Activated CD8-positive, alpha-beta T cell treated with anti-CD3 and anti-CD28 coated beads, Interleukin-2, amount 10 ng/mL, durations not matched to agents 7 days and 5 days (primary cell): ENCODE measurements at regions not wholly inside any gene's neighbourhood (a gene's known extent, or its start where the extent isn't known, plus 50 kb on each side); places are given as distances from the start of the nearest gene placed in this dataset.
"Not testable (repeated sequence)": the region's sequence is repeated elsewhere in the genome, so short reads cannot be mapped to it uniquely, and the experiment has no call there.

Experiments used
- ATAC-seq: fragments of 150-1000 bp; cut with Tn5 transposase; one replicate; pipeline ENCODE4 v1.10.0; 2021; ENCODE audit warnings: moderate library complexity
- CTCF ChIA-PET: fragments of 350-600 bp; sonication (Branson Sonifier 250); formaldehyde crosslinking; loops from one replicate; lab custom pipeline; 2021; ENCODE audit warnings: antibody characterized with exemption; lab: Charles Lee
- POLR2A ChIA-PET: fragments of 350-600 bp; sonication (Branson Sonifier 250); formaldehyde crosslinking; loops from one replicate; lab custom pipeline; 2021; ENCODE audit warnings: antibody characterized with exemption; lab: Charles Lee
- DNase-seq: peaks from one replicate; pipeline ENCODE4 v3.0.0-alpha.2; 2020
- H3K27ac Mint-ChIP-seq: one replicate; pipeline ENCODE4 v1.8.0; 2021; ENCODE audit warnings: mild to moderate bottlenecking, mixed read lengths
- H3K27me3 Mint-ChIP-seq: one replicate; pipeline ENCODE4 v1.8.0; 2021; ENCODE audit warnings: low read depth, mixed read lengths
- H3K36me3 Mint-ChIP-seq: one replicate; pipeline ENCODE4 v1.8.0; 2021; ENCODE audit warnings: low read depth, mixed read lengths
- H3K4me1 Mint-ChIP-seq: one replicate; pipeline ENCODE4 v1.8.0; 2021; ENCODE audit warnings: low read depth, mixed read lengths
- H3K4me3 Mint-ChIP-seq: one replicate; pipeline ENCODE4 v1.8.0; 2021; ENCODE audit warnings: mild to moderate bottlenecking, mixed read lengths
- H3K9me3 Mint-ChIP-seq: one replicate; pipeline ENCODE4 v1.8.0; 2022; ENCODE audit warnings: mixed read lengths; ENCODE audit not compliant: insufficient read depth

- DNase-seq: peak; percentile 34
- ChIA-PET POLR2A (no interaction called here), CTCF (interaction anchor here (0.6 to 1.6 kb wide), 5 partner anchors 9 to 825 kb away, joined by 3 to 10 read pairs (median 5); no protein-coding TSS in a partner anchor)
- Mint-ChIP-seq H3K9me3 (no peaks in the 10 kb centered on the region), H3K4me1 (no peaks in the 10 kb centered on the region), H3K36me3 (no peaks in the 10 kb centered on the region), H3K27ac (no peak overlapping the region), H3K27me3 (peaks cover 14% of the 10 kb centered on the region), H3K4me3 (no peak overlapping the region)
- no peak for ATAC-seq
Observed at GRCh38 chr3:137121704-137122314, 164.0 kb downstream of the IL20RB start.

DNA sequence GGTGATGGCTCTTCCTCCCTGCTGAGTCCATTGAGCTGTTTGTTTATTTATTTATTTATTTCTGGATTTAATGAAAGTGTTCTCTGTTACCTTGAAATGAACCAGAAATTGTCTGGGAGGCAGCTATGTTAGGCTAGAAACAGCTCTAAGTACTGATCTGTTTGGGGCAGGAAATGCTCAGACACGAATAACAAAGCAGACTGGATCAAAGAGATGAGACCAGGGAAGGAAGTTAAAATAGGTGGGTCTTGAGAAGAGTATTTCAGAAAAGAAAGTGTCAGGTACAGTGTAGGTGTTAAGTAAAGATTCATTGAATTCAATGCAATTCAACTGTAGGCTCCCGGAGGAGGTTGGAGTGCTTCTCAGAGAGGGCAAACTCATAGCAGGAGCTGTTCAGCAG is 173.3 kb downstream of the IL20RB start:
- POLR2A ChIA-PET: no interaction called here

GRCh38 chr3:137134431-137134830 is 176.6 kb downstream of the IL20RB start:
- H3K27me3 Mint-ChIP-seq: no peaks in the 10 kb centered on the region
- CTCF ChIA-PET: interaction anchor here (0.9 kb wide), 1 partner anchor 10 kb away, joined by 3 read pairs; no protein-coding TSS in a partner anchor
- ATAC-seq: no peak
- no peaks in the 10 kb centered on the region for H3K36me3 Mint-ChIP-seq
- no peak for DNase-seq
- POLR2A ChIA-PET: no interaction called here
- H3K4me3 Mint-ChIP-seq: no peak overlapping the region
- no peaks in the 10 kb centered on the region for H3K9me3 Mint-ChIP-seq
- no peak overlapping the region for H3K27ac Mint-ChIP-seq
- H3K4me1 Mint-ChIP-seq: peaks cover 6% of the 10 kb centered on the region

More for the DNA sequence above, 173.3 kb downstream of the IL20RB start:
- ATAC-seq (no peak), DNase-seq (no peak)
- Mint-ChIP-seq H3K27ac (no peak overlapping the region), H3K9me3 (no peaks in the 10 kb centered on the region), H3K4me1 (peaks cover 6% of the 10 kb centered on the region), H3K4me3 (no peak overlapping the region), H3K36me3 (no peaks in the 10 kb centered on the region), H3K27me3 (no peaks in the 10 kb centered on the region)
- CTCF ChIA-PET: interaction anchor here (1.4 kb wide), 1 partner anchor 9 kb away, joined by 3 read pairs; no protein-coding TSS in a partner anchor

GRCh38 chr3:137148406-137148805 is 190.6 kb downstream of the IL20RB start:
- no peak overlapping the region for H3K27ac Mint-ChIP-seq
- H3K9me3 Mint-ChIP-seq: no peaks in the 10 kb centered on the region
- H3K4me3 Mint-ChIP-seq: no peak overlapping the region
- ATAC-seq (no peak), DNase-seq (no peak)
- POLR2A ChIA-PET: no interaction called here
- CTCF ChIA-PET: no interaction called here
- H3K36me3 Mint-ChIP-seq: no peaks in the 10 kb centered on the region
- H3K27me3 Mint-ChIP-seq: peaks cover 5% of the 10 kb centered on the region
- no peaks in the 10 kb centered on the region for H3K4me1 Mint-ChIP-seq

DNA sequence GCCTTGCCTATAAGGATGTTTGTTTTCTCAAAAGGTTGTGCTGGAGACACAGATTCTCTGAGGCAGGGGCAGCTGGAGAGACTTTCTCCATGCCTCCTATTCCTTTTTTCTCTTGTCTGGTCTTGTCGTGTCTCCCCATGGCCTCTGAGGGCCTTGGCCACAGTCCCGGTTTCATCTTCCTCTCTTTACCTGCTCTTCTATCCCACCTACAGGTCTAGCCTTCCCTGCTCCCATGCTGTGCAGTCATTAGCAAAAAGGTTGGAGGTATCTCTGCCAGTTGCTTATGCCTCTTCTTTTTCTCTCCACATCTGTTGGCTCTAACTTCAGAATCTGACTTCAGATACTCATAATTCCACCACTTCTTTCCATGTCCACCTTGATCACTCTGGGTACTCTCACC is 191.1 kb downstream of the IL20RB start:
- Mint-ChIP-seq H3K27me3 (peaks cover 2% of the 10 kb centered on the region), H3K4me3 (no peak overlapping the region), H3K9me3 (no peaks in the 10 kb centered on the region), H3K36me3 (no peaks in the 10 kb centered on the region), H3K4me1 (no peaks in the 10 kb centered on the region), H3K27ac (no peak overlapping the region)
- ATAC-seq (no peak), DNase-seq (no peak)
- CTCF ChIA-PET: interaction anchor here (0.8 kb wide), 1 partner anchor 116 kb away, joined by 3 read pairs; no protein-coding TSS in a partner anchor
- POLR2A ChIA-PET: no interaction called here

DNA sequence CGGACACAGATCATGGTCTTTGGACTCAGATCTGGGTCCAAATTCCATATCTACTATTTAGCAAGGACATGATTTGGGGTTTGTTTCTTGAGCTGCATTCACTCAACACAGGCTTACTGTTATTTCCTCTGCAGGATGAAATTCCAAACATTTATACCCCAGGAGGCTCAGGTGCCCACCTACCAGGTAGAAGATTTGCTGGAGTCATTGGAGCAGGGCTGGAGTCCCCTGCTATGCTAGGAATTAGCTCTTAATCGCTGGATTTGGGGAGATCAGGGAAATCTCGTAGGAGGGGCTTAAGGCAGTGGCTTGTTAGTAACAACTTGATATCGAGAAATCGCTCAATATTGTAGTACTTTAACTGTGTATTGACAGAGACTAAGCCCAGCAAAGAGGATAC is 193.0 kb downstream of the IL20RB start:
- H3K36me3 Mint-ChIP-seq: no peaks in the 10 kb centered on the region
- H3K4me3 Mint-ChIP-seq: no peak overlapping the region
- no peaks in the 10 kb centered on the region for H3K9me3 Mint-ChIP-seq
- H3K27me3 Mint-ChIP-seq: peaks cover 5% of the 10 kb centered on the region
- DNase-seq (no peak), ATAC-seq (no peak)
- no peaks in the 10 kb centered on the region for H3K4me1 Mint-ChIP-seq
- no peak overlapping the region for H3K27ac Mint-ChIP-seq
- POLR2A ChIA-PET: no interaction called here
- CTCF ChIA-PET: no interaction called here

DNA sequence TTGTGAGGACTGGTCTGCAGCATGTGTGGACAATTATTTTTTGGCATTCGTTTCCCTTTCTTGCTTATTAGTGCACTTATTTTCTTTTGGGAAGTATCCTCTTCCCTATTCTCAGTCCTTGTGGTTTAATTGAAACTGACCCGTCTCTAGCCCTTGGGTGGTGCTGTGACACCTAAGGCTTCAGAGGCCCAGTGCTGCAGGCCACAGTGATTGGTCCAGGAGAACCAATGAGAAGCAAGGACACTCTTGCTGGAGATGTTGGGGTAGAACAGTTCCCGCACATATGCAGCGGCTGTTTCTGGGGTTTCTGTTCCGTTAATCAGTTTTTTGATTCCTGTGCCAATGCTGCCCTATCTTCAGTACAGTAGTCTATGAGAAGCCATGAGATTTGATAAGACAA is 195.3 kb downstream of the IL20RB start:
- H3K27ac Mint-ChIP-seq, H3K4me3 Mint-ChIP-seq, CTCF ChIA-PET, H3K27me3 Mint-ChIP-seq, H3K4me1 Mint-ChIP-seq, ATAC-seq, H3K9me3 Mint-ChIP-seq, H3K36me3 Mint-ChIP-seq, POLR2A ChIA-PET, DNase-seq: not testable (repeated sequence)

DNA sequence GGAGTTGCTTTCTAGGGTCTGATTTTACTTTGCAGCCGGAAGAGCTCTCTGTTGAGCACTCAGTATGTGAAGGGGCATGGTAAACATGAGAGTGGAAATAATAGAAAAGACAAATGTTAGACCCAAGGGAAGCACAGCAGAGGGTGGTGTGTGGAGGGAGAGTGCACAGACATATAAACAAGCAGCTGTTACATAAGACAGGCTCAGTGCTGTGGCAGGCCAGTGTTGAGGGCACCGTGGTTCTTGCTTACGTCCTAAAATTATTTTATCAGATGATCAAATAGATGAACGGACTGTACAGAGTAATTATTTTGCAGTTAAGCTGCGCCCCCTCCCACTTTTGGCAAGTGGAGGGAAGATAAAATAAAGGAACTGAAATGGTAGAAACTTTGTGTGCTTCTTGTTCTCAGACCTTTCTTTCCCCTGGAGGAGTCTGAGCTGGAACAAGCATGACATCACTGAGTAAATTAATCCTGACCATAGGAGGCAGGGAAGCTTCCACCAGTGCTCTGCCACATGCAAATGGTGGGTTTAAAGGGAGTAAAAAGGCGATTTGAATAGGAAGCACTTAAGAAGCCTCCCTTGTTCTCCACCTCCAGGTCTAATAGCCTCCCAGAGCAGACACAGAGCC is 205.6 kb downstream of the IL20RB start:
- POLR2A ChIA-PET: no interaction called here
- H3K27ac Mint-ChIP-seq: no peak overlapping the region
- peaks cover 3% of the 10 kb centered on the region for H3K27me3 Mint-ChIP-seq
- no peaks in the 10 kb centered on the region for H3K4me1 Mint-ChIP-seq
- H3K9me3 Mint-ChIP-seq: no peaks in the 10 kb centered on the region
- DNase-seq (no peak), ATAC-seq (no peak)
- CTCF ChIA-PET: no interaction called here
- H3K36me3 Mint-ChIP-seq: no peaks in the 10 kb centered on the region
- H3K4me3 Mint-ChIP-seq: no peak overlapping the region

- no peak overlapping the region for H3K27ac Mint-ChIP-seq
- no peak overlapping the region for H3K4me3 Mint-ChIP-seq
- peaks cover 3% of the 10 kb centered on the region for H3K27me3 Mint-ChIP-seq
- DNase-seq: no peak
- H3K9me3 Mint-ChIP-seq: no peaks in the 10 kb centered on the region
- H3K4me1 Mint-ChIP-seq: no peaks in the 10 kb centered on the region
- no peaks in the 10 kb centered on the region for H3K36me3 Mint-ChIP-seq
- POLR2A ChIA-PET: no interaction called here
- ATAC-seq: no peak
- CTCF ChIA-PET: no interaction called here
Observed at GRCh38 chr3:137163958-137164357, 206.2 kb downstream of the IL20RB start.

- Mint-ChIP-seq H3K4me1 (no peaks in the 10 kb centered on the region), H3K4me3 (no peak overlapping the region), H3K27me3 (peaks cover 3% of the 10 kb centered on the region), H3K27ac (no peak overlapping the region), H3K36me3 (no peaks in the 10 kb centered on the region), H3K9me3 (no peaks in the 10 kb centered on the region)
- no peak for ATAC-seq
- DNase-seq: no peak
- POLR2A ChIA-PET: no interaction called here
- CTCF ChIA-PET: no interaction called here
Observed at GRCh38 chr3:137165117-137165806, 207.5 kb downstream of the IL20RB start.

GRCh38 chr3:137171834-137172603 is 214.2 kb downstream of the IL20RB start:
- ChIA-PET POLR2A (interaction anchor here (0.6 kb wide), 1 partner anchor 1003 kb away, joined by 3 read pairs; no protein-coding TSS in a partner anchor), CTCF (no interaction called here)
- Mint-ChIP-seq H3K4me3 (no peak overlapping the region), H3K36me3 (no peaks in the 10 kb centered on the region), H3K27ac (no peak overlapping the region), H3K4me1 (no peaks in the 10 kb centered on the region), H3K27me3 (no peaks in the 10 kb centered on the region), H3K9me3 (no peaks in the 10 kb centered on the region)
- ATAC-seq: no peak
- no peak for DNase-seq
